HL-60 (cell line): ENCODE measurements at regions not wholly inside any gene's neighbourhood (a gene's known extent, or its start where the extent isn't known, plus 50 kb on each side); places are given as distances from the start of the nearest gene placed in this dataset.

ENCODE experiments used
- DNase-seq, 2 experiments: peaks; one replicate each; pipeline ENCODE4 v3.0.0-alpha.2; 2010 to 2020; ENCODE audit warnings: low read depth in 1 of 2, low spot score in 1 of 2
- H3K27ac ChIP-seq: fragments of 250-450 bp; sonication (Bioruptor Pico); replicated peaks from 2 replicates; pipeline ENCODE4 v1.5.1; 2020; ENCODE audit warnings: mild to moderate bottlenecking, moderate library complexity
- H3K27me3 ChIP-seq: fragments of 250-450 bp; sonication (Bioruptor Pico); 2 replicates; pipeline ENCODE4 v1.5.1; 2021; ENCODE audit warnings: mild to moderate bottlenecking, moderate library complexity; ENCODE audit not compliant: insufficient read depth, poor library complexity, severe bottlenecking
- H3K4me3 ChIP-seq: replicated peaks from 2 replicates; pipeline ENCODE4 v1.5.1; 2011; ENCODE audit warnings: mild to moderate bottlenecking, control low read depth, low read length; ENCODE audit not compliant: insufficient read depth
- CTCF ChIP-seq: IDR thresholded peaks from one replicate; pipeline ENCODE4 v1.5.1; 2011; ENCODE audit warnings: low read length, control low read depth, inconsistent platforms; ENCODE audit not compliant: insufficient read depth
- GABPA ChIP-seq: IDR thresholded peaks from 2 replicates; pipeline ENCODE4 v1.6.1; 2012; ENCODE audit warnings: low read depth
- POLR2AphosphoS5 ChIP-seq: IDR thresholded peaks from 2 replicates; pipeline ENCODE4 v1.6.1; 2012; ENCODE audit warnings: low read depth
- REST ChIP-seq: IDR thresholded peaks from 2 replicates; pipeline ENCODE4 v1.6.1; 2012; ENCODE audit warnings: low read depth; ENCODE audit not compliant: insufficient replicate concordance
- SPI1 ChIP-seq: IDR thresholded peaks from 2 replicates; pipeline ENCODE4 v1.6.1; 2012; ENCODE audit warnings: low read depth, mild to moderate bottlenecking, borderline replicate concordance

- DNase-seq, result no peak
- no peak overlapping the region for H3K27ac ChIP-seq
- H3K27me3 ChIP-seq, result no peaks in the 10 kb centered on the region
- no peak overlapping the region for H3K4me3 ChIP-seq
- TF ChIP-seq REST, result no peak
- TF ChIP-seq GABPA, result no peak
- TF ChIP-seq SPI1, result no peak
- TF ChIP-seq CTCF, result no peak
- no peak for TF ChIP-seq POLR2AphosphoS5
Observed at GRCh38 chr10:46226232-46226631, 60.6 kb upstream of the ANTXRL start.

- Histone ChIP-seq H3K27me3 (no peaks in the 10 kb centered on the region), H3K4me3 (no peak overlapping the region), H3K27ac (no peak overlapping the region)
- DNase-seq, result no peak
- TF ChIP-seq REST (no peak), SPI1 (no peak), POLR2AphosphoS5 (no peak)
Observed at GRCh38 chr10:46226900-46227558, 59.8 kb upstream of the ANTXRL start.

GRCh38 chr10:46227571-46227935, 59.2 kb upstream of the ANTXRL start:
- TF ChIP-seq REST (no peak), SPI1 (no peak), CTCF (no peak), POLR2AphosphoS5 (no peak), GABPA (no peak)
- DNase-seq, result no peak
- H3K27ac ChIP-seq, result peak overlapping the region; percentile 39
- no peaks in the 10 kb centered on the region for H3K27me3 ChIP-seq
- H3K4me3 ChIP-seq, result no peak overlapping the region
